ENCODE measurements at regions not wholly inside any gene's neighbourhood (a gene's known extent, or its start where the extent isn't known, plus 50 kb on each side); places are given as distances from the start of the nearest gene placed in this dataset.

DNA sequence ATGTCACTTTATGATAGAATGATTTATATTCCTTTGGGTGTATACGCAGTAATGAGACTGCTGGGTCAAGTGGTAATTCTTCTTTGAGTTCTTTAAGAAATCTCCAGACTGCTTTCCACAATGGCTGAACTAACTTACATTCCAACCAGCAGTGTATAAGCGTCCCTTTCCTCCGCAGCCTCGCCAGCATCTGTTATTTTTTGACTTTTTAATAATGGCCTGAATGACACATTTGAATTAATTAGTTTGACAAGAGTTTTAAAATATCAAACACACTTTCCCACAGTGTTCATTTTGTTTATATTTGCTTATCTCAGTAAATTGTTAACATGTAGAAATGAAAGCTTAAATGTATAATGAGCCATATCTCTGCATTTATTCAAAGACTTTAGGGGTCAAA is 116.8 kb downstream of the TES start:
- TF ChIP-seq, protein P1, sequence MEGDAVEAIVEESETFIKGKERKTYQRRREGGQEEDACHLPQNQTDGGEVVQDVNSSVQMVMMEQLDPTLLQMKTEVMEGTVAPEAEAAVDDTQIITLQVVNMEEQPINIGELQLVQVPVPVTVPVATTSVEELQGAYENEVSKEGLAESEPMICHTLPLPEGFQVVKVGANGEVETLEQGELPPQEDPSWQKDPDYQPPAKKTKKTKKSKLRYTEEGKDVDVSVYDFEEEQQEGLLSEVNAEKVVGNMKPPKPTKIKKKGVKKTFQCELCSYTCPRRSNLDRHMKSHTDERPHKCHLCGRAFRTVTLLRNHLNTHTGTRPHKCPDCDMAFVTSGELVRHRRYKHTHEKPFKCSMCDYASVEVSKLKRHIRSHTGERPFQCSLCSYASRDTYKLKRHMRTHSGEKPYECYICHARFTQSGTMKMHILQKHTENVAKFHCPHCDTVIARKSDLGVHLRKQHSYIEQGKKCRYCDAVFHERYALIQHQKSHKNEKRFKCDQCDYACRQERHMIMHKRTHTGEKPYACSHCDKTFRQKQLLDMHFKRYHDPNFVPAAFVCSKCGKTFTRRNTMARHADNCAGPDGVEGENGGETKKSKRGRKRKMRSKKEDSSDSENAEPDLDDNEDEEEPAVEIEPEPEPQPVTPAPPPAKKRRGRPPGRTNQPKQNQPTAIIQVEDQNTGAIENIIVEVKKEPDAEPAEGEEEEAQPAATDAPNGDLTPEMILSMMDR (conservative IDR thresholded peaks at IDR 0.05; ENCODE audit: low read depth in 2 of 2) = no peak
- TF ChIP-seq CREB1 (CRISPR knock-in tag; IDR thresholded peaks at IDR 0.05; ENCODE audit: low read depth) = no peak
- TF ChIP-seq POLR2AphosphoS5 (IDR thresholded peaks at IDR 0.05; ENCODE audit: low read depth) = no peak
- TF ChIP-seq EZH2 (IDR thresholded peaks at IDR 0.05; ENCODE audit: low read depth, unreplicated experiment) = no peak
- no peak for TF ChIP-seq STAT1 (IDR thresholded peaks at IDR 0.05; ENCODE audit: unreplicated experiment)

Measured in GM23338 (cell line).